NB4 (cell line): ENCODE measurements at regions not wholly inside any gene's neighbourhood (a gene's known extent, or its start where the extent isn't known, plus 50 kb on each side); places are given as distances from the start of the nearest gene placed in this dataset.

Experiments
- DNase-seq: peaks from one replicate; pipeline ENCODE4 v3.0.0; 2010; ENCODE audit warnings: low read depth
- H3K4me3 ChIP-seq: one replicate; pipeline ENCODE4 v1.5.1; 2011; ENCODE audit warnings: mild to moderate bottlenecking, low read depth, low read length, moderate library complexity
- CTCF ChIP-seq: IDR thresholded peaks from one replicate; pipeline ENCODE4 v1.5.1; 2012; ENCODE audit warnings: low read depth, low read length
- MAX ChIP-seq: IDR thresholded peaks from 2 replicates; pipeline ENCODE4 v1.6.1; 2011; ENCODE audit warnings: low read depth, low read length
- MYC ChIP-seq: IDR thresholded peaks from 2 replicates; pipeline ENCODE4 v1.6.1; 2011; ENCODE audit warnings: low read depth, low read length
- POLR2A ChIP-seq: IDR thresholded peaks from 2 replicates; pipeline ENCODE4 v1.6.1; 2011; ENCODE audit warnings: mild to moderate bottlenecking; ENCODE audit not compliant: insufficient read length; ENCODE audit errors: extremely low read depth

GRCh38 chr15:94036156-94036555 lies 195.2 kb upstream of the MCTP2 start:
- H3K4me3 ChIP-seq = no peak overlapping the region
- no peak for DNase-seq
- TF ChIP-seq POLR2A (no peak), MYC (no peak), MAX (no peak), CTCF (no peak)

- no peak for DNase-seq
- TF ChIP-seq MAX (no peak), POLR2A (no peak), CTCF (no peak), MYC (no peak)
- H3K4me3 ChIP-seq = no peak overlapping the region
Measured at GRCh38 chr15:94033683-94034020, 197.7 kb upstream of the MCTP2 start.

GRCh38 chr15:94033014-94033682 lies 198.2 kb upstream of the MCTP2 start:
- no peak overlapping the region for H3K4me3 ChIP-seq
- no peak for DNase-seq
- TF ChIP-seq POLR2A (no peak), MAX (no peak), MYC (no peak), CTCF (no peak)

GRCh38 chr15:94032571-94032970 lies 198.8 kb upstream of the MCTP2 start:
- no peak for TF ChIP-seq POLR2A
- H3K4me3 ChIP-seq = no peak overlapping the region
- no peak for DNase-seq

GRCh38 chr15:94031072-94031471 lies 200.3 kb upstream of the MCTP2 start:
- no peak for TF ChIP-seq MAX
- TF ChIP-seq CTCF = no peak
- no peak for TF ChIP-seq MYC
- no peak for TF ChIP-seq POLR2A
- DNase-seq = no peak
- H3K4me3 ChIP-seq = no peak overlapping the region

GRCh38 chr15:94029495-94029894 lies 201.9 kb upstream of the MCTP2 start:
- DNase-seq = no peak
- TF ChIP-seq MYC (no peak), MAX (no peak), POLR2A (no peak), CTCF (no peak)

More at GRCh38 chr15:94029495-94029894, 201.9 kb upstream of the MCTP2 start:
- no peak overlapping the region for H3K4me3 ChIP-seq
